Uterus (tissue), 3 donors: ENCODE measurements at regions not wholly inside any gene's neighbourhood (a gene's known extent, or its start where the extent isn't known, plus 50 kb on each side); places are given as distances from the start of the nearest gene placed in this dataset.

Experiments
- DNase-seq, 2 donors: peaks; one replicate each; pipeline ENCODE4 v3.0.0-alpha.2; 2019 to 2020
- H3K27ac ChIP-seq, 2 donors: fragments of 200-600 bp; sonication (generic); 1 replicate in 1 of 2; 2 replicates in 1 of 2; pipeline ENCODE4 v1.5.1; 2016 to 2018
- H3K27me3 ChIP-seq, 2 donors: fragments of 200-600 bp; sonication (generic); one replicate each; pipeline ENCODE4 v1.5.1; 2018 to 2019; ENCODE audit warnings: control low read depth in 1 of 2
- H3K36me3 ChIP-seq, 2 donors: fragments of 200-600 bp; sonication (generic); one replicate each; pipeline ENCODE4 v1.5.1; 2019; ENCODE audit warnings: control low read depth in 1 of 2
- H3K4me1 ChIP-seq, 2 donors: fragments of 200-600 bp; sonication (generic); one replicate each; pipeline ENCODE4 v1.5.1; 2018 to 2019; ENCODE audit warnings: control low read depth in 1 of 2
- H3K4me3 ChIP-seq, 2 donors: fragments of 200-600 bp; sonication (generic); 1 replicate in 1 of 2; 2 replicates in 1 of 2; pipeline ENCODE4 v1.5.1; 2018 to 2019; ENCODE audit warnings: mild to moderate bottlenecking in 1 of 2
- H3K9me3 ChIP-seq, 2 donors: fragments of 200-600 bp; sonication (generic); one replicate each; pipeline ENCODE4 v1.5.1; 2019; ENCODE audit warnings: control low read depth in 1 of 2
- POLR2A ChIP-seq, 2 donors: fragments of 450-650 bp; IDR thresholded peaks; one replicate each; pipeline ENCODE4 v1.6.1; 2016; ENCODE audit warnings: antibody characterized with exemption in 2 of 2, mild to moderate bottlenecking in 1 of 2, moderate library complexity in 1 of 2
- intact Hi-C: fragments of 100-400 bp; cut with DNase I; formaldehyde crosslinking; loops from one replicate; pipeline ENCODE4 v1.15.1; 2023; ENCODE audit warnings: low total_unique reads
- TF ChIP-seq, protein P1 (sequence below), 4 experiments: fragments of 200-600 bp in 2 of 4; fragments of 450-650 bp in 2 of 4; sonication (generic) in 2 of 4; IDR thresholded peaks; one replicate each; pipeline ENCODE4 v1.5.1; 2016 to 2019; ENCODE audit warnings: antibody characterized with exemption in 4 of 4, mild to moderate bottlenecking in 2 of 4, moderate library complexity in 1 of 4
- donor health status: DM: yes; HTN: yes; CAD: no.

DNA sequence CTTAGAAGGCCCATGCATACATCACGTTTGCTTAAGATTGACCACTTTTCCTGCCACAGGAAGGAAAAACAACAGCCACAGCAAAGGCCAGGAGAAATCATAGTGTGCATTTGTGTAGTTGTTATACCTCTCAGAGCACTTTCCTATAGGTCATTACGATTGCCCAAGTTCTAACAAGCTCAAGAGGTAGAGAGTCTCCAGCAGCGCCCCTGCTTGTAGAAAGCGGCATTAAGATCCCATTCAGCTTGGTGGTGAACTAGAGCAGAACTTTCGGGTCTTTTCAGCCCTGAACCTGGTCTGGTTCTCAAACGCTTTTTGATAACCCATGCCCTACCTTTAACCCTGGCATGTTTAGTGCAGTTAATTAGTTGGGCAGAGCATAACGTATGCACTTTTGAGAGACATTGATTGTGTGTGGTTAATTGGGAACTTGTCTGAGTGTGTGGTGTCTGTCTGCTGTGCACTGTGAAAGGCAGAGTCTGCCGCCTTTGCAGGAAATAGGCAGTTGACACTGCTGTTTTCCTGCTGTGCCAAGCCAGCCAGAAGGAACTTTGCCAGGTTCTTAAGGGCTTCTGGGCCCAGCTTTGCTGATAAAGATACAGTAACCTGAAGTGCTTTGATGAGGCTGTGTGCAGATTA, 109.9 kb upstream of the CLMP start:
- H3K4me3 ChIP-seq: no peak overlapping the region
- intact Hi-C loops: loop anchor here (10.0 kb wide), 1 partner anchor 180 kb away; no protein-coding TSS in a partner anchor
- no peak for DNase-seq
- TF ChIP-seq POLR2A (IDR thresholded peaks at IDR 0.05): no peak
- TF ChIP-seq, protein P1, sequence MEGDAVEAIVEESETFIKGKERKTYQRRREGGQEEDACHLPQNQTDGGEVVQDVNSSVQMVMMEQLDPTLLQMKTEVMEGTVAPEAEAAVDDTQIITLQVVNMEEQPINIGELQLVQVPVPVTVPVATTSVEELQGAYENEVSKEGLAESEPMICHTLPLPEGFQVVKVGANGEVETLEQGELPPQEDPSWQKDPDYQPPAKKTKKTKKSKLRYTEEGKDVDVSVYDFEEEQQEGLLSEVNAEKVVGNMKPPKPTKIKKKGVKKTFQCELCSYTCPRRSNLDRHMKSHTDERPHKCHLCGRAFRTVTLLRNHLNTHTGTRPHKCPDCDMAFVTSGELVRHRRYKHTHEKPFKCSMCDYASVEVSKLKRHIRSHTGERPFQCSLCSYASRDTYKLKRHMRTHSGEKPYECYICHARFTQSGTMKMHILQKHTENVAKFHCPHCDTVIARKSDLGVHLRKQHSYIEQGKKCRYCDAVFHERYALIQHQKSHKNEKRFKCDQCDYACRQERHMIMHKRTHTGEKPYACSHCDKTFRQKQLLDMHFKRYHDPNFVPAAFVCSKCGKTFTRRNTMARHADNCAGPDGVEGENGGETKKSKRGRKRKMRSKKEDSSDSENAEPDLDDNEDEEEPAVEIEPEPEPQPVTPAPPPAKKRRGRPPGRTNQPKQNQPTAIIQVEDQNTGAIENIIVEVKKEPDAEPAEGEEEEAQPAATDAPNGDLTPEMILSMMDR (IDR thresholded peaks at IDR 0.05): no peak
- no peaks in the 10 kb centered on the region for H3K36me3 ChIP-seq
- no peaks in the 10 kb centered on the region for H3K27me3 ChIP-seq
- H3K9me3 ChIP-seq: no peaks in the 10 kb centered on the region
- H3K4me1 ChIP-seq: no peaks in the 10 kb centered on the region
- H3K27ac ChIP-seq: no peak overlapping the region

DNA sequence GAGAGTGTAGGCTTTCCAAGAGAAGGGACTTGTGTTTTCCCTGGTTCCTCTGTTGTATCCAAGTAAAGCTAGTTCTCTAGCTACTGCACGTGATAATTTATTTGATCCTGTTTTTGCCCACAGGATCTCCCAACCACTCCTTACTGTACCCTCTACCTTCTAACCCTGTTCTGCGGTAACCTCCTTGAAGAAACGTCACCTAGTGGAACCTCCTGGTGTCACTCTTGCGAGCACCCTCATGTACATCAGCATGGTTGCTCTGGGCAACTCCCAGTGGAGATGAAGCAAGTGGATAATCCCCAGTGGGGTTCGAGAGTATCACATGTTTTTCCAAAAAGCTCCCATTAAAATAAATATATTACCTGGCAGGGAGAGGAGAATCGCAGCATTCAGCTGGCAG, 108.9 kb upstream of the CLMP start:
- no peak for DNase-seq
- H3K4me1 ChIP-seq: no peaks in the 10 kb centered on the region
- no peak overlapping the region for H3K4me3 ChIP-seq
- H3K27ac ChIP-seq: no peak overlapping the region
- intact Hi-C loops: loop anchor here (10.0 kb wide), 1 partner anchor 181 kb away; no protein-coding TSS in a partner anchor
- H3K9me3 ChIP-seq: no peaks in the 10 kb centered on the region
- H3K36me3 ChIP-seq: no peaks in the 10 kb centered on the region
- H3K27me3 ChIP-seq: no peaks in the 10 kb centered on the region
- no peak for TF ChIP-seq POLR2A (IDR thresholded peaks at IDR 0.05)
- TF ChIP-seq, protein P1 (IDR thresholded peaks at IDR 0.05): no peak

DNA sequence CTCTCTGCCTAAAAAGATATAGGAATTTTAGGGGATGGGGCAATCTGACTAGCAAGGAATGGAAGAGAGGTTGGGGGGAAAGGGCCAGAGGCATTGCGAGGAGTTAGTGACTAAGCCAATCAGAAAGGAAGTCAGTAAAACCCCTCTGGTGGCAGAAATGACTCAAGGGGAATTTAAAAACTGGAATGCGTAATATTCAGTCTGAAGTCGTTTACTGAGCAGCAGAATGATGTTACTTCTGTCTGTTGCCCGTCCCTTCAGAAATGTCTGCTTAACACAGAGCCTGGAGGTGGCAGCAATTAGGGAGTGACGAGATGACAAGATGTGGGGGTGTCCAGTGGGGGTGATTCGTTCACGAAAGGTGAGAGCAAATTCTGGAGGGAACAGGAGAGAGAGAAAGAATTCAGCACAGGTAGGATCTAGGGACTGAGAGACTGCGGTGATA, 107.7 kb upstream of the CLMP start:
- Histone ChIP-seq H3K4me3 (no peak overlapping the region), H3K9me3 (no peaks in the 10 kb centered on the region), H3K27ac (no peak overlapping the region), H3K36me3 (no peaks in the 10 kb centered on the region), H3K4me1 (no peaks in the 10 kb centered on the region), H3K27me3 (no peaks in the 10 kb centered on the region)
- DNase-seq: no peak
- TF ChIP-seq, protein P1 (IDR thresholded peaks at IDR 0.05): no peak
- no peak for TF ChIP-seq POLR2A (IDR thresholded peaks at IDR 0.05)
- intact Hi-C loops: loop anchor here (10.0 kb wide), 1 partner anchor 182 kb away; no protein-coding TSS in a partner anchor

DNA sequence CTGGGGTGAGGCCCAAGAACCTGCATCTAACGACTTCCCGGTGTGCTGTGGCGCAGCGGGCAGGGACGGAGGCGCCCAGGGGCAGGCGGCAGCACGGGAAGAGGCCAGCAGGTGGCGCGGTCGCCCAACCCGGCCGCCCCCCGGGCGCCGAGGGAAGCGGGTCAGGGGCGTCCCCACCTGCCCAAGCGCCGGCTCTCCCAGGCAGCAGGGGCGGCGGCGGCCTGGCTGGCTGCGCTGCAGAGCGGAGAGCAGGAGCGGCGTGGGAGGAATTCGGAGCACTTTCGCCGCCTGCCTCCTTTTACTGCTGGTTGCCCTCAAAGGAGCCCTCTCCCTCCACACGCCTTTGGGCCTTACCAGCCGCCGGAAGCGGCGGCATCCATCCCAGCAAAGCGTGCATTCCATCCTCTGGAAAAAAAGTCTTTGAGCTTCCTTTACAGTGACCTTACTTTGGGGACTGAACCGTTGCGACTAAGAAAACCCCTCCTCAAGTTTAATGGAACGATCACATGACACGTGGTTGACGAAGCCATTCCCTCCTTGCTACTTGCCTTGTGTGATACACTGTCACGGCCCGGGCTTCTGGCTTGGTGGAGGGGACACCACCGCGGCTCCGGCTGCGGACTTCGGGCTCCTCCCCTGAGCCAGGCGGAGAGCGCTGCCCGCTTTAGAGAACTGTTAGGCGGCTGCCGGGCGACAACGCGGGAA, 106.8 kb upstream of the CLMP start:
- TF ChIP-seq, protein P1 (IDR thresholded peaks at IDR 0.05): peak; percentile 56 to 87 (median 80)
- TF ChIP-seq POLR2A (IDR thresholded peaks at IDR 0.05): no peak
- H3K27ac ChIP-seq: no peak overlapping the region
- DNase-seq: peak; percentile 19 to 55
- H3K36me3 ChIP-seq: no peaks in the 10 kb centered on the region
- H3K9me3 ChIP-seq: no peaks in the 10 kb centered on the region
- peak overlapping the region in 1 of 2 donors; percentile 25 for H3K4me3 ChIP-seq
- no peaks in the 10 kb centered on the region for H3K27me3 ChIP-seq
- no peaks in the 10 kb centered on the region for H3K4me1 ChIP-seq
- intact Hi-C loops: loop anchor here (10.0 kb wide), 1 partner anchor 183 kb away; no protein-coding TSS in a partner anchor

DNA sequence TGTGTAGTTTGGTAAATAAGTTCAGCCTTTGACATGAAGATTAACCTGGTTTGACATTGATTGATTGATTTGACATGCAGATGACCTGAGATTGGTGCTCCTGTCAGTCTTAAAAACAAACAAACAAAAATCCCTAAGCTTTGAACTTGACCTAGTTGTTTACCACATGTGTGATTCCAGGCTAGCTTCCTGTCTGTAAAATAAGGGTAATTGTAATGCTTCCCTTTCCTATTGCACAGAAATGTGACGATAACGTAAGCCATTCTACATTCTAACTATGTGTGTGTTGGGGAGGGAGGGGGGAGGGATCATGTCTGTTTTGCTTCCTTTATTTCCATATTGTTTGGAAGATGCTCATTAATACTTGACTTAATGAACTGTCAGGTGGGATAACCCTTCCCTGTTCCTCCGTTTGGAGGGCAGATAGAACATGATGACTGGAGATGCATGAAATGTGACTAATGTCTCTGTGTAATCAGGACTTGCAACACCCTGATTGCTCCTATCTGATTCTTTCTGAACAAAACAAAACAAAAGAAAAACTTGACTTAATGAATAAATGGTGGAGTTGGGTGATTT, 106.1 kb upstream of the CLMP start:
- intact Hi-C loops: loop anchor here (10.0 kb wide), 1 partner anchor 184 kb away; no protein-coding TSS in a partner anchor
- no peak overlapping the region for H3K27ac ChIP-seq
- H3K4me3 ChIP-seq: peak overlapping the region in 1 of 2 donors; percentile 25
- no peak for TF ChIP-seq POLR2A (IDR thresholded peaks at IDR 0.05)
- TF ChIP-seq, protein P1 (IDR thresholded peaks at IDR 0.05): no peak
- no peak for DNase-seq
- H3K9me3 ChIP-seq: no peaks in the 10 kb centered on the region
- no peaks in the 10 kb centered on the region for H3K27me3 ChIP-seq
- H3K36me3 ChIP-seq: no peaks in the 10 kb centered on the region
- H3K4me1 ChIP-seq: no peaks in the 10 kb centered on the region
